Fibroblast of skin of scalp (primary cell): ENCODE measurements at regions not wholly inside any gene's neighbourhood (a gene's known extent, or its start where the extent isn't known, plus 50 kb on each side); places are given as distances from the start of the nearest gene placed in this dataset.

Experiments used
- DNase-seq: peaks from one replicate; pipeline ENCODE4 v3.0.0-alpha.2; 2013

- no peak for DNase-seq
These were observed 268.4 kb downstream of the GLRX3 start for GRCh38 chr10:130404476-130405055.

GRCh38 chr10:130407052-130407451, 270.9 kb downstream of the GLRX3 start:
- no peak for DNase-seq

GRCh38 chr10:130409331-130409730, 273.1 kb downstream of the GLRX3 start:
- no peak for DNase-seq

- no peak for DNase-seq
These were observed 273.7 kb downstream of the GLRX3 start for GRCh38 chr10:130409931-130410330.

- no peak for DNase-seq
These were observed 275.4 kb downstream of the GLRX3 start for GRCh38 chr10:130411496-130412085.

- no peak for DNase-seq
These were observed 276.1 kb downstream of the GLRX3 start for GRCh38 chr10:130412317-130412716.

- DNase-seq = no peak
These were observed 280.4 kb downstream of the GLRX3 start for GRCh38 chr10:130416334-130417150.

- DNase-seq = no peak
These were observed 282.5 kb downstream of the GLRX3 start for GRCh38 chr10:130418731-130419130.

GRCh38 chr10:130421909-130422308, 285.7 kb downstream of the GLRX3 start:
- no peak for DNase-seq

- no peak for DNase-seq
These were observed 286.5 kb downstream of the GLRX3 start for GRCh38 chr10:130422366-130423324.

GRCh38 chr10:130423455-130424305, 287.5 kb downstream of the GLRX3 start:
- no peak for DNase-seq

- no peak for DNase-seq
These were observed 288.2 kb downstream of the GLRX3 start for GRCh38 chr10:130424418-130424817.

GRCh38 chr10:130425169-130425568, 289.0 kb downstream of the GLRX3 start:
- no peak for DNase-seq

- DNase-seq = no peak
These were observed 289.8 kb downstream of the GLRX3 start for GRCh38 chr10:130425881-130426435.

GRCh38 chr10:130427216-130427722, 291.1 kb downstream of the GLRX3 start:
- DNase-seq = no peak

- DNase-seq = no peak
These were observed 292.7 kb downstream of the GLRX3 start for GRCh38 chr10:130428936-130429335.

- DNase-seq = no peak
These were observed 293.6 kb downstream of the GLRX3 start for GRCh38 chr10:130429809-130430208.

- no peak for DNase-seq
These were observed 294.1 kb downstream of the GLRX3 start for GRCh38 chr10:130430291-130430690.

- DNase-seq = no peak
These were observed 294.9 kb downstream of the GLRX3 start for GRCh38 chr10:130430852-130431704.

GRCh38 chr10:130432271-130432670, 296.1 kb downstream of the GLRX3 start:
- no peak for DNase-seq
